ENCODE measurements at regions not wholly inside any gene's neighbourhood (a gene's known extent, or its start where the extent isn't known, plus 50 kb on each side); places are given as distances from the start of the nearest gene placed in this dataset.

DNA sequence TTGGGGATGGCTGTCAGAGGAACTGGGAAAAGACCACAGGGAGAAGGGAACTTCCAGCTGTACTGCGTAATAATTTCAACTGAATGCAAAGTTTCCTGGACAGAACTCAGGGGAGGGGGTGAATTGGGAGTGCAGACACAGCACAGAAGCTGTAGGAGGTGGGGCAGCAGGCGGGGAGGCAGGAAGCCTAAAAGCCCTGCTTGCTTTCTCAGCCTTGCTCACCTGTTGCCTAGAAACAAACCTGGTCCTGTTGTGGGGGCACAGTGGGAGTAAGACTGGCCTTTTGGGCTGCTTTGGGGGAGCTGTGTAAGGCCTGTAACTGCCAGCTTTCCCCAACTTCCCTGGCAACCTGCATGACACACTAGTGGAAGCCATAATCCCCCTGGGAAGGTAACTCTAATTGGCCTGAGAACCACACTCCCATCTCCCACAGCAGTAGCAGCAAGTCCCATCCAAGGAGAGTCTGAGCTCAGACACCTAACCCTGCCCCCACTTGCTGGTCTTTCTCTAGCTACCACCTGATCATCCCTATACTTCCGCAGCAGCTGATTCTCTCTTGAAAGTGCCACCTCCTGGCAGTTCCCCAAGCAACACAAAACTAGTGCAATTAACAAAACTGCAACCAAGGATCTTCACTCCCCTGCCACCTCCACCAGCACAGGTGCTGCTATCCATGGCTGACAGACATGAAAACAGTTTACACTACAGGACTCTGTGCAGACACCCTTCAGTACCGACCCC lies 1239.3 kb downstream of the SORCS1 start:
- TF ChIP-seq, protein P1, sequence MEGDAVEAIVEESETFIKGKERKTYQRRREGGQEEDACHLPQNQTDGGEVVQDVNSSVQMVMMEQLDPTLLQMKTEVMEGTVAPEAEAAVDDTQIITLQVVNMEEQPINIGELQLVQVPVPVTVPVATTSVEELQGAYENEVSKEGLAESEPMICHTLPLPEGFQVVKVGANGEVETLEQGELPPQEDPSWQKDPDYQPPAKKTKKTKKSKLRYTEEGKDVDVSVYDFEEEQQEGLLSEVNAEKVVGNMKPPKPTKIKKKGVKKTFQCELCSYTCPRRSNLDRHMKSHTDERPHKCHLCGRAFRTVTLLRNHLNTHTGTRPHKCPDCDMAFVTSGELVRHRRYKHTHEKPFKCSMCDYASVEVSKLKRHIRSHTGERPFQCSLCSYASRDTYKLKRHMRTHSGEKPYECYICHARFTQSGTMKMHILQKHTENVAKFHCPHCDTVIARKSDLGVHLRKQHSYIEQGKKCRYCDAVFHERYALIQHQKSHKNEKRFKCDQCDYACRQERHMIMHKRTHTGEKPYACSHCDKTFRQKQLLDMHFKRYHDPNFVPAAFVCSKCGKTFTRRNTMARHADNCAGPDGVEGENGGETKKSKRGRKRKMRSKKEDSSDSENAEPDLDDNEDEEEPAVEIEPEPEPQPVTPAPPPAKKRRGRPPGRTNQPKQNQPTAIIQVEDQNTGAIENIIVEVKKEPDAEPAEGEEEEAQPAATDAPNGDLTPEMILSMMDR (IDR thresholded peaks at IDR 0.05 in 8 of 11, conservative IDR thresholded peaks at IDR 0.05 in 3 of 11): no peak
- TF ChIP-seq POLR2AphosphoS5 (IDR thresholded peaks at IDR 0.05) (no peak), POLR2A (IDR thresholded peaks at IDR 0.05) (no peak)
- Histone ChIP-seq H3K4me3 (no peak overlapping the region), H3K27ac (no peak overlapping the region), H3K4me1 (no peaks in the 10 kb centered on the region), H3K27me3 (replicated peaks in 1 of 7) (no peaks in the 10 kb centered on the region), H3K36me3 (no peaks in the 10 kb centered on the region), H3K9me3 (peaks cover 0 to 42% (median 20%) of the 10 kb centered on the region in 8 donors)
- intact Hi-C loops (cut with DNase I; ENCODE audit: low total_unique reads): no loop called here
- no peak for DNase-seq
- 57 to 74% (median 64%) methylated on average over 4 of the region's 4 CpGs for WGBS, 5 donors

DNA sequence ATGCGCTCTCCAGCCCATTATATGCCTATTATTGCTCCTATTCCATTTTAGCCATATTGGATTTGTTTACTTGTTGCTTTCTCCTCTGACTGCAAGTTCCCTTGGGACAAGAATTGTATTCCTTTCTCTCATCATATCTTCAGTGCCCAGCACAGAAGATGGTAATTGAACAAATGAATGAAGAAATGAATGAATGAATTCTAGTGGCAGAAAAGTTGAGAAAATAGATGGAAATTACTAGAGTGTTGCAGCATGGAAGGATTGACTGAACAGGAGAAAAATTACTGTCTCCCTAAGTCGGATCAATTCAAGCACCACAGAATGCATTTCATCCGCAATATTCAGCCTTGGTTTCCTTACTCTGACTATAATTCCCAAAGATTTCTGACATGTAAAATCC lies 1243.2 kb downstream of the SORCS1 start:
- no peak for TF ChIP-seq POLR2A (IDR thresholded peaks at IDR 0.05)
- no peak for TF ChIP-seq POLR2AphosphoS5 (IDR thresholded peaks at IDR 0.05)
- TF ChIP-seq, protein P1 (IDR thresholded peaks at IDR 0.05 in 8 of 11, conservative IDR thresholded peaks at IDR 0.05 in 3 of 11): no peak
- Histone ChIP-seq H3K4me1 (no peaks in the 10 kb centered on the region), H3K9me3 (peaks cover 0 to 18% (median 10%) of the 10 kb centered on the region in 8 donors), H3K27ac (no peak overlapping the region), H3K27me3 (replicated peaks in 1 of 7) (no peaks in the 10 kb centered on the region), H3K4me3 (no peak overlapping the region), H3K36me3 (no peaks in the 10 kb centered on the region)
- WGBS, 5 donors: 86 to 96% (median 88%) methylated on average over 3 of the region's 3 CpGs
- DNase-seq: no peak
- intact Hi-C loops (cut with DNase I; ENCODE audit: low total_unique reads): no loop called here

DNA sequence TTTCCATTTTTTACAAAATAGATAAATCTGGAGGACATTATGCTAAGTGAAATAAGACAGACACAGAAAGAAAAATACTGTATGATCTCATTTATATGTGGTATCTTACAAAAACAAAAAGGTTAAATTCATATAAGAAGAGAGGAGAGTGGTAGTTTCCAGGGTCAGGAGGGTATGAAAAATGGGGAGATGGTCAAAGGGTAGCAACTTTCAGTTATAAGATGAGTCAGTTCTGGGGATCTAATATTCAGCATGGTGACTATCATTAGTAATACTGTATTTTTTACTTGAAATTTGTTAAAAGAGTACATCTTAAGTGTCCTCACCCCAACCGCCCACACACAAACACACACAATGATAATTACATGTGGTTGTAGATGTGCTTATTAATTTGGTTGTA lies 1250.1 kb downstream of the SORCS1 start:
- Histone ChIP-seq H3K27ac (no peak overlapping the region), H3K4me1 (no peaks in the 10 kb centered on the region), H3K4me3 (no peak overlapping the region), H3K9me3 (no peaks in the 10 kb centered on the region), H3K36me3 (no peaks in the 10 kb centered on the region), H3K27me3 (replicated peaks in 1 of 7) (no peaks in the 10 kb centered on the region)
- 89 to 100% (median 94%) methylated on average over 1 of the region's 1 CpG for WGBS, 5 donors
- intact Hi-C loops (cut with DNase I; ENCODE audit: low total_unique reads): no loop called here
- no peak for DNase-seq
- TF ChIP-seq POLR2A (IDR thresholded peaks at IDR 0.05): no peak

DNA sequence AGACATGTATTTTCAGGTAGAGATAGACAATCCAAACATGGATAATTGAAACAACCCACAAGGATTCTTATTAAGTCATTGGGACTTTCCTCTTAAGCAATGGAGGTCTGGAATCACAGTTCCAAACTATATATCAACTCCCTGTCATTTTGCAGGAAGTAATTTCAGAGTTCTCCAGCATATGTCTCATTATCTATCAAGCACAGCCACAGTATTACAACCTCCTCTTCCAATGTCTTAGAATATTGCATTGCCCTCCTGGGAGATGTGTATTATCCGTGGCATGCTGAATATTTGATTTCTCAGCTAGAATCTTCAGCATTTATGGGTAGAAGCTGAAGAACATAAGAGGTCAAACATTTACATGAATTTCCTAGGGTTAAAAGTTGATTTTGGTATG lies 1255.8 kb downstream of the SORCS1 start:
- WGBS, 5 donors: 32 to 53% (median 35%) methylated on average over 1 of the region's 1 CpG

DNA sequence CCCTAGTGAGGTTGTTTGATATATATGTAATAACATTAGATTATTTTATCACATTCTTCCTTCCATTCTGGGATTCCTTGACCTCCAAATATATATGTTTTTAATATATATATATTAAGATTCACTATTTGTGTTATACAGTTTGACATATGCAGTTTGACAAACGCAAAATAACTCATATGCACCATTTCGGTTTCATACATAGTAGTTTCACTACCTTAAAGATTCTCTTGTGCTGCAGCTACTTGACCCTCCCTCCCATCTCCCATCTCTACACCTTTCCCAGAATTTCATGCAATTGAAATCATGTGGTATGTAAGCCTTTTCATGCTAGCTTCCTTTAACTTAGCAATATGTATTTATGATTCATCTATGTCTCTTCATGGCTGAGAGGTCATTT lies 1244.4 kb downstream of the SORCS3 start:
- Histone ChIP-seq H3K36me3 (no peaks in the 10 kb centered on the region), H3K4me1 (no peaks in the 10 kb centered on the region), H3K9me3 (peaks cover 0 to 30% (median 9%) of the 10 kb centered on the region in 8 donors), H3K27ac (no peak overlapping the region), H3K4me3 (no peak overlapping the region), H3K27me3 (replicated peaks in 1 of 7) (no peaks in the 10 kb centered on the region)
- intact Hi-C loops (cut with DNase I; ENCODE audit: low total_unique reads): no loop called here
- WGBS, 5 donors: 74 to 92% (median 85%) methylated on average over 2 of the region's 2 CpGs
- no peak for DNase-seq
- TF ChIP-seq, protein P1 (IDR thresholded peaks at IDR 0.05 in 8 of 11, conservative IDR thresholded peaks at IDR 0.05 in 3 of 11): no peak
- no peak for TF ChIP-seq POLR2A (IDR thresholded peaks at IDR 0.05)
- TF ChIP-seq POLR2AphosphoS5 (IDR thresholded peaks at IDR 0.05): no peak

More for the DNA sequence above, 1255.8 kb downstream of the SORCS1 start:
- no peaks in the 10 kb centered on the region for H3K4me1 ChIP-seq
- H3K36me3 ChIP-seq: no peaks in the 10 kb centered on the region
- no peak for DNase-seq
- no peaks in the 10 kb centered on the region for H3K9me3 ChIP-seq
- H3K4me3 ChIP-seq: no peak overlapping the region
- TF ChIP-seq POLR2A (IDR thresholded peaks at IDR 0.05) (no peak), POLR2AphosphoS5 (IDR thresholded peaks at IDR 0.05) (no peak)
- no peak overlapping the region for H3K27ac ChIP-seq
- intact Hi-C loops (cut with DNase I; ENCODE audit: low total_unique reads): no loop called here
- no peaks in the 10 kb centered on the region for H3K27me3 ChIP-seq (replicated peaks in 1 of 7)

All from spleen (tissue), 11 donors.